Activated gamma-delta T cell treated with Interleukin-2 at 50 U/mL for 16 hours (primary cell): ENCODE measurements at regions not wholly inside any gene's neighbourhood (a gene's known extent, or its start where the extent isn't known, plus 50 kb on each side); places are given as distances from the start of the nearest gene placed in this dataset.
"Not testable (repeated sequence)": the region's sequence is repeated elsewhere in the genome, so short reads cannot be mapped to it uniquely, and the experiment has no call there.

ENCODE experiments used
- DNase-seq: peaks from one replicate; pipeline ENCODE4 v3.0.0-alpha.2; 2020

DNA sequence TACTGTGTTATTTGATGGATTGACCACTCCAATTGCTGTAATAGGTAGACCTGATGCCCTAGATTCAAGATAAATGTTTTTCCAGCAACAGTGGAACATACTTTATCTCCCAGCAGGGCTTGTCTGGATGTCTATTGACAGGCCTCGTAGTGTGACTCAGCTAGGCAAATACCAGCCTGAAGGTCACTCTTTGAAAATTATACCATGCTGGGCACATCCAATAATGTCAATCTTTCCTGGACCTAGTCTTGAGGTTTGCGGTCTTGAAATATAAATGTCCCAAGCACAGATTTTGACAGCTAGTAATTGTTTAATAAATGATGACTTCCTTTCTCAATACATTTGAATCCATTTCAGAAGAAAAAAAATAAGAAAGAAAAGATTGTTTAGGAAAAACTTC lies 1138.0 kb upstream of the TMPRSS15 start:
- DNase-seq, result no peak

DNA sequence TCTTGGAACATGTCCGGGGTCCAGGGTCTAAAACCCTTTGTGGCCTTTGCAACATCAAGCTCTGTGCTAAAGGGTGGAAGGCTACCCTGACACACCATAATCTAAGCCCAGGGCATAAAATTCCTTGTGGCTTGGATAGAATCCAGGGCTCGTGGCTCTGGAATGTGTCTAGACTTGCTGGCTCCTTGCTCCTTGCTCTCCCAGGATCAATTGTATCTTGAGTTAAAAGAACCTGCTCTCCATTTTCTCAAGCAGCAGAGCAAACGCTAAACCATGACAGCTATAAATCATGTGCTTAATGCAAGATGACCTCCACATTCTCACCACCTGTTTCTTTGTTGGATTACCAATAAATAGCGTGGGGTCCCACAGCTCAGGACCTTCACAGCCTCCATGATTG lies 1140.9 kb upstream of the TMPRSS15 start:
- DNase-seq, result not testable (repeated sequence)

DNA sequence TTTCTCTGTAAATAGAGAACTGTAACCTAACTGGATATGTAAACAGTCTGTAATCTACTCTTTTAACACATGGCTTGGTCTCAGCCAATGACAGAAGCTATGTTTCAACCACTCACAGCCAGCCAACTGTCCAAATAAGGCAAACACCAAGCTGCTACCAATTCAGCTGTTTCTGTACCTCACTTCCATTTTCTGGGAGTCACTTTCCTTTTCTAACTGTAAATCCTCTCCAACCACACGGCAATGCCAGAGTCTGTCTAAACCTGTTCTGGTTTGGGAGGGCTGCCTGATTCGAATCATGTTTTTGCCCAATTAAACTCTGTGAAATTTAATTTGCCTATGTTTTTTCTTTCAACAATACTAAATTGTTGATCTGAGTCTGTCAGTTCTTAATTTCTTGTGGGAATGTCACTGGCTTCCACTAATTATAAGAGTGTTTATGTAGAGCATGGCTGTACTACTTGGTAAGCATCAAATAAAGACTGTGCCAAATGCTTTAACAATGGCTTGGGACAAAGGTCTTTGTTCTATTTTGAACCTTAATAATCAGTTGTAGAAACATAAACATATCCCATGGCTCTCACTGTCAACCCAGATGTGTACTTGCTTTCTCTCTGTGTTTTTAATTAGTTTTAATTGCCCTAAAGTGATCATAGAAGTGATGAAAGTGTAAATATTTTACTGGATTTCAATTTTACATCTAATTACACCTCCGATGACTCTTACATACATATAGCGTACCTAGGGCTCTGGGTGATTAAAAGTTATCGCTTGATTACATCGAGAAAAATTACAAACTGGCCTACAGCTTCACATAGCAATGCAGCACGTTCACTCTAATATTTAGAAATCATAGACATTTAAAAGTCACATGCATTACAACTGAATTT lies 1144.6 kb upstream of the TMPRSS15 start:
- DNase-seq, result no peak

DNA sequence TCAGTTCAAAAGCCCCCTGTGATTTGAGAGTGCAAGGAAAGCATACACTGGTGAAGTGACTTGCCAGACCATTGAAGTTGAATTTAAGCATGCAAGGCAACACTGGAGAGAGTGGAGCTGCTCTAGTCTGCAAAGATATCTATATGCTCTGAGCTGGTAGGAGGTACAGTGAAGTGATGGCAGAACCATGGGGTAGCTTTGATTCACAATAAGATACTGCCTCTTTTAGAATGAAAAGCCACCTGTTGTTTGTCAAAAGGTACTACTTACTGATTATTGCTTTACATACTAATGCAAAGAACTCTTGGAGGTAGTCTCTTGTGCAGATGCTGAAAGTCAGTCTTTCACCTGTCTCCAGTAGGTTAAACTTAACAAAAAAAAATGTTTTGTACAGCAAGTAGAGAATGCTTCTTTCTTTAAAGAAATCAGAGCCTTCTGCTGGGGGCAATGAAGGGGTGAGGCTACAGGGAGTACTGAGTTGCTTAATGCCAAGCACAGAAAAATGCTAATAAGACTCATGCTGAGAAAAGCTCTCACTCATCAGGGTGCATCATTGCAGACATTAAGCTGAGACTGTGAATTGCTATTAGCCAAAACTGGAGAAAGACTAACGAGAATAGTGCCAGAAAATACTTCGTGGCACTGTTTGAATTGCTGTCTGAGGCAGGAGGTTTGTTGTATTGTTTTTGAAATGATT lies 1150.5 kb upstream of the TMPRSS15 start:
- DNase-seq, result no peak

DNA sequence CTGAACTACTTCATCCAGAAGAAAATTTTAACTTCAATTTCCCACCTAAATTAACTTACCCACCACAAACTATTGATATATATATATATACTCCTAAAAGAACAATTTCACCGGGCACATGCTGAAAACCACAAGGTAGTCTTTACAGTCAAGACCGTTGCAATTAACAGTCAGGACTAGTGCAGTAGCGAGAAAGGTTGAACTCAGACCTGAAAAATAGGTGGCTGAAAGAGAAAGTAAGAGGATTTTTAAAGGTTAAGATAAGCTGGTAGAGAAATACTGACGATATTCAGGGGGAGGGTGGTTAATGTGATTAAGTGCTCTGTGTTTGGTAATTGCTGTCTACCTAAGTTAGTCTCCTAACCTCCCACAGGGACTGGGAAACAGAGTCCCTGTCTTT lies 1153.5 kb upstream of the TMPRSS15 start:
- DNase-seq, result no peak

GRCh38 chr21:19557488-19557887 lies 1153.9 kb upstream of the TMPRSS15 start:
- no peak for DNase-seq

DNA sequence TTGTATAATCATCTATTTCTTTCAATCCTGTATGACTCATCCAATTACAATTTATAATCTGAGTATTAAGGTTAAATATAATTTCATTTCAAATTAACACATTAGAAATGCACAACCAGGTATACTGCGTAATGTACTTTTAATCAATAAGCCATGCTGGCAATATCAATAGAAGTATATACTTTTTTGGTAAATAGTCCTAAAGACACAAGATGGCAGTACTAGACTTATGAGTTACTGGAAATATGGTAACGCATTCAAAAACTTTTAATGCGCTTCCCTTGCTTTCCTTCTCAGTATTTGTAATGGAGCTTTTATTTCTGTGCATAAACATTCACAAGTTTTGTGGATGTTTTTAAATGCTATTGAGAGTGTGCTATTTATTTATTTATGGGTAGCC lies 1162.0 kb upstream of the TMPRSS15 start:
- DNase-seq, result no peak

- DNase-seq, result no peak
These were observed 1163.4 kb upstream of the TMPRSS15 start for GRCh38 chr21:19566975-19567374.

GRCh38 chr21:19577381-19577780 lies 1173.8 kb upstream of the TMPRSS15 start:
- DNase-seq, result no peak

DNA sequence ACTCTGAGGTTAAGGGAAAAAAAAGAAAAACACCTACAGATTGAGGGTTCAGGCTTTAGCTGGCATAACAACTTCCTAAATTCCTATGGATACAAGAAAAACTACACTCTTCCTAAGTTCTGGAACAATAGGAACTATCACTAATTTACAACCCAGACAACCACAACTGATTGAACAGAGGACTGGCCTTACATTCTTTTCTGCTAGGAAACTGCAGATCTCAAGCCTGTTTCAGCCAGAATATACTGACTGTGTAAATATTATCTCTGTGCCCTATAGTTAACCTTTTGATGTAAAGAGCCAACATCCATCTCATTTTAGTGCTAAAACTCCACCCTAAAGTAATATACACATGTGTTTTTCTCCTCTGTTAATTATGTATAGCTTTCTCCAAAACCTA lies 1186.5 kb upstream of the TMPRSS15 start:
- DNase-seq, result no peak

- DNase-seq, result no peak
These were observed 1199.5 kb upstream of the TMPRSS15 start for GRCh38 chr21:19603011-19603593.

- no peak for DNase-seq
These were observed 1204.6 kb upstream of the TMPRSS15 start for GRCh38 chr21:19608101-19608621.

DNA sequence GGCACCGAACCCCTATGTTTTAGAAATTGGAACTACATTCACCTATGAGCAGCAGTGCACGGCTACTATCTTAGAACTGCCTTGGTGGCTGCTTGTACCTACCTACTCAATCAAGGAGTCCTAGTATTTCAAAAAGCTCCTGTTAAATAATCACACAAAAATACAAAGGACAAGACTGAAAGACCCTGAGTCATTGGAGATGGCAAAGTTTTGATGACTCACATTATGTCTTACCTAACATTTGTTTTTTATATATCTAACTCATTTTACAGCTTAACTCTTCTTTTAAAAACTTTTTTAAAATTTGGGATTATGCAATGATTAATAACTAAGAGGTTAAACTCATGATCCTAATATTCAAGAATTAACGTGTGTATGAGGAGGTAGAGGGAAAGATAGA lies 1206.0 kb upstream of the TMPRSS15 start:
- no peak for DNase-seq

GRCh38 chr21:19621837-19622496 lies 1218.4 kb upstream of the TMPRSS15 start:
- DNase-seq, result no peak

DNA sequence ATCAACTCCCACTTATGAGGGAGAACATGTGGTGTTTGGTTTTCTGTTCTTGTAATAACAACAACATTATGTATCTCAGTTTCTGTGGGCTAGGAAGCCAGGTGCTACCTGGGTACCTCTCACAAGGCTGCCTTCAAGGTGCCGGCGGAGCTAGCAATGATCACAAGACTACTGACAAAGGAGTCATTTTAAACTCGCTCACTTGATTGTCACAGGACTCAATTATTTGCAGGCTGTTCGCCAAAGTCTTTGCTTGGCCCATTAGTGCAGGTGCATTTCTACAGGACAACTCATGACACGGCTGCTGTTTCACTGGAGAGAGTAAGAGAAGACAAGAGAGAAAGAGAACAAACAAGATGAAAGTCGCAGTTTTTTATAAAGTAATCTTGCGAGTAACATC lies 1237.4 kb upstream of the TMPRSS15 start:
- DNase-seq, result no peak

DNA sequence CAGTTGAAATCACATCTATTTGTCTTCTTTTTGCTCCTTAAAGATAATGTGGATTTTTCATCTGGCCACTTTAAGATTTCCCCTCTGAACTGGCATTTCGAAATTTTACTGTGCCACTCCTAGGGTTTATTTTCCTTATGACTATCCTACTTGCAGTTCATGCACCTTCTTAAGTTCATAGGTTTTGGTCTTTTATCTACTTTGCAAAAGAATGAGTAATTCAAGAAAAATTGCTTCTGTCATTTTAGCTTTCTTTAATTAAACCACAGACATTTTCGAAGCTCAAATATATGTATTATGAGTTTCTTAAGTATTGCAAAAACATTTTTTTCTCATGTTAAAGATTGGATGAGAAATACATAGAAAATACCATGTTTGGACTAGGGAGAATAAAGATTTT lies 1244.8 kb upstream of the TMPRSS15 start:
- DNase-seq, result no peak

- DNase-seq, result no peak
These were observed 1279.9 kb upstream of the TMPRSS15 start for GRCh38 chr21:19683492-19683891.

DNA sequence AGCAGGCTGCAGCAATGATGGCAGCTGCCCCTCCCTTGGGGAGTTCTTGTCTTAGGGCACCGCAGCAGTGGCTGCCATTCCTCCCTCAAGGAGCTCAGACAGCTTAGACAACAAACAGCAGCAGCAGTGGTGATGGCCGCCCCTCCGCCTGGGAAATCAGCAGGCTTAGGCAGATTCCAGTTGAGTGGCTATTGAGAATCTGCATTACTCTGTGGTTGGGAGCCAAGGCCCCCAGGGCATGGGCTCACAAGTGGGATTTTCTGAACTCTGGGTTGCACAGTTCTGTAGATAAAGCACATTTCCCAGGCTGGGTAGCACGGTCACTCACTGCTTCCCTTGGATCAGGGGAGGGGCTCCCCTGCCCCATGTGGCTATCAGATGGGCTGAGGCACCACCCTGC lies 1280.7 kb upstream of the TMPRSS15 start:
- no peak for DNase-seq

GRCh38 chr21:19692231-19692630 lies 1288.6 kb upstream of the TMPRSS15 start:
- no peak for DNase-seq

DNA sequence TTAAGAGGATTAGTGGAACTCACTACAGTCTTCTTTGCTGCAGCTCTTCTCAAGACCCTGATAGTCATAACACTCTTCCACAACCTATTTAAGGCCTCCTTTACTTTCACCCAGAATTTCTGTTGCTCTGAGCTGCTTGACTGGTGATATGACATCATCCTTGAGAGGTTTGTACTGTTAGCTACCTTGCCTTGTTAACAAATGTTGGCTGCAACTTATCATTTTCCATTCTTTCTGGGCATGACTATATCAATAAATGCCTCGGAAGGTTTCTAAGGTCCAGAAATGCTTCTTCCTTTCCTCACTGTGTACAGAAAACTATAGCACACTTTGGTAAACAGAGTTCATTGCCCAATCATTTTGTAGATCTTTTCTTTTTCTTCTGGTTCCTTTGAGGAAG lies 1292.2 kb upstream of the TMPRSS15 start:
- no peak for DNase-seq

DNA sequence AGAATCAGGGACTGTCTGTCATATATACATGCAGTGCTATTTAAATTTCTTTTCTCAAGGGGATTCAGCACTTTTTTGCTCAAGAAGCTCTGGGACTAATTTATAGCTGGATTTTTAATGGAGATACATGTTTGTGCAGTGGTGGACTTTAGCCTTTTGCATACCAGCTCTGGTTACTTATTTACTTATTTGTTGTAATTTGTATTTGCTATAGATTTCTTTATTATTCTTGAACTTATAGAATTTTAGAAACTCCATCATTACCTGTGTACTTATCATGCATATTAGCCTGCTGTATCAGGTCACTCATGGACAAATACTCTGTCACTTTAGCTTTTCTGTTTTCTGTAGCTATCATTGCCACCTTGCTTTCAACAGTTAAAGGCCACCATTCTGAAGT lies 1296.9 kb upstream of the TMPRSS15 start:
- DNase-seq, result no peak

DNA sequence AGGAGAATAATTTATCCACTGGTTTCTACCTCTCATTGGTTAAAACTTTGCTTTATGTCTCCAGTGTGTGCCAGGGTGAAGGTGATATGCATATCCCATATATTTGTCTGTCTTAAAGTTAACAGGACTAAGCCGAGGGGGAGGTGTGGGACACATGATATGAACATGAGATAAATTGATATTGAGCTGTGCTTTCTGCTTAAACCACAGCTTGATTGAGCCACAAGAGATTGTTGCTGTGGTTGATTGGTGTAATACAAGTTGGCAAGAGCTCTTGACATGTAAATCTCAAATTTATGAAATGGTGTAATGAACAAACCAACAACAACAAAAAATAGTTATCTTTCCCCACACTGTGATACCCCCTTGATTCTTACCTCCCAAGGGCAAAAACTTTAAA lies 1295.5 kb upstream of the NCAM2 start:
- DNase-seq, result no peak

- no peak for DNase-seq
These were observed 1293.4 kb upstream of the NCAM2 start for GRCh38 chr21:19704832-19705231.
